Left forelimb (tissue), 1 donor: ENCODE measurements at regions not wholly inside any gene's neighbourhood (a gene's known extent, or its start where the extent isn't known, plus 50 kb on each side); places are given as distances from the start of the nearest gene placed in this dataset.
A peak's percentile ranks its signal among the peaks of the same experiment; 100 is the strongest.

Experiments
- DNase-seq: peaks from one replicate; pipeline ENCODE4 v3.0.0-alpha.2; 2018; ENCODE audit warnings: low spot score

DNA sequence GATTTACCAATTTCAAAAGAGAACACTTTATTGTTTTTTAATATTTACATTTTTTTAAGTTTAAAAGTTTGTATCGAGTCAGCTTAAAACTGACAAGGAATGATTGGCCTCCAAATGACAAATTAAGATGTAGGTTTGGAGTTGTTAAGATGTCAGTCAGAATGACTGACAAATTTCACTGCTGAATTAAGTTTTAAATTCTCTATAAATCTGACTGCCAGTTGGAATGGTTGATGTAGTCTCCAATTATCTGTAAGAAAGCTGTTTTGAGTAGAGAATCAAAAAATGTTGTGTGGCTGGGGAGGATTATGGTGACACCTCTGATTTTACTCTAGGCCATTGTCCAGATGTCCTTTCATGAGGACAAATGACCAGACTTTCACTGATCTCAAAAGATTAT lies 165.3 kb upstream of the CDH20 start:
- DNase-seq, result no peak

- DNase-seq, result no peak
Observed at GRCh38 chr18:61169386-61169785, 163.8 kb upstream of the CDH20 start.

DNA sequence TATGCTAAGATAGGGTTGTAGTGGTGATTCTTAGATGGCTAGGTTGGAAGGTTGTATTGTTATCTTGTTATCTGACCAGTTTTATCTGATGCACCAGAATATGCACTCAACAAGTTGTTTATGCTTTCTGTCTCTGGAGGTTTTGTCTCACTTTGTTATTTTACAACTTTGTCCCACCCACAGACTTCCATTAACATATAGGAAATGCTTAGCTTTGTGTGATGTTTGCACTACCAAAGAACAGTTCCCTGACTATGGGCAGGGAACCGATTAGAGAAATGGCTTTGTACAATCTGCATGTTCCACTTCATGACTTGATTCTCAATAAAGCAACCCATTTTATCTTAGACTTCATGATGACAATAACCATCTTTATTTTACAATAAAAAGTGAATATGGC lies 160.6 kb upstream of the CDH20 start:
- no peak for DNase-seq

DNA sequence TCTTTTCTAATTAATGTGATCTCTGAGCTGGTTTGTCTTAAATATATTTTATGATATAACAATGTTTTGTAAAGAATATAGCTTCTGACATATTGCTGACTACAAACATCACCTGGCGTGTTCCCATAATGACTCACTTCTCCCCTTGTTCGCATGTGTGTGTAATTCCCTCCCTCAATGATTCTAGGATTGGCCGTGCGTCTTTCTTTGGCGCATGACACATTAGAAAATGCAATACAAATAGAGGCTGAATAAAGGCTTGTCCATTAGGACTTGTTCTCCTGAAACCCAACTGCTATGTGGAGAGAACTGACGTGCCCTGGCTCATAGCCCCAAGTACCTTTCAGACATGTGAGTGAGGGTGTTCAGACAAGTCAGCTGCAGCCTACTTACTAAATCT lies 159.7 kb upstream of the CDH20 start:
- no peak for DNase-seq

DNA sequence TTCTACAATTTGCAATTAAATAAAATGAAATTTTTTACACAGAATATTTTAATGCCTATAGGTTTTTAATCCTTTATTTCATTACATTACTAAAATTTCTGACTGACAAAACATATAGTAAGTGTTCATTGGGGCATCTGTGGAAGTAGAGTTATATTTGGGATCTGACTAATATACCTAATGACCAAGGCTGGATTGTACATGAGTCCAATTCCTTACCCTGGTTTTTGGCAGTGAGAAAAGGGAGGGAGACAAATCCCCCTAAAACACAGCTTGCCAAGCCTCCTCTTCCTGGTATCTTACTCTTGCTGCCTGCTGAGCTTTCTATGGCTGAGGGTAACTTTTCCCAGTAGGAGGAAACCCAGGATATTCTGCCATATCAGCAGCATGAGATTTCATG lies 149.4 kb upstream of the CDH20 start:
- no peak for DNase-seq

GRCh38 chr18:61187971-61188370 lies 145.3 kb upstream of the CDH20 start:
- DNase-seq, result no peak

DNA sequence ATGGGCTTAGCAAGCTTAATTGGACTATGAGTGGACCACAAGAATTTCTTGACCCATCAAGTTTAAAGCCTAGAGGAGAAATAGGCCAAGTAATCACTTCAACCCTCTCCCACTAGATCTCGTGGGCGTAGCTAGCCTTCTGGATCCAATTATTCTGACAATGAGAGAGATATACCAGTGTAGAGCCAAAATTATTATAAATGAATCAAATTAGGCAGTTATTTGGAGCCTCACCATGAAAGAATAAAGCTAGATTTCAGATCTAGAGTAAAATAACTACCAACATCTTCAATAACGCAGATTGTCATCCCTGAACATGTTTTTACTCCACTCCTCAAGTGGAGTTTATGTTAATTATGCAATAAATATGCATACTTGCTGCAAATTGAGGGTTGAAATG lies 143.9 kb upstream of the CDH20 start:
- DNase-seq, result no peak

- no peak for DNase-seq
Observed at GRCh38 chr18:61194726-61195125, 138.5 kb upstream of the CDH20 start.

DNA sequence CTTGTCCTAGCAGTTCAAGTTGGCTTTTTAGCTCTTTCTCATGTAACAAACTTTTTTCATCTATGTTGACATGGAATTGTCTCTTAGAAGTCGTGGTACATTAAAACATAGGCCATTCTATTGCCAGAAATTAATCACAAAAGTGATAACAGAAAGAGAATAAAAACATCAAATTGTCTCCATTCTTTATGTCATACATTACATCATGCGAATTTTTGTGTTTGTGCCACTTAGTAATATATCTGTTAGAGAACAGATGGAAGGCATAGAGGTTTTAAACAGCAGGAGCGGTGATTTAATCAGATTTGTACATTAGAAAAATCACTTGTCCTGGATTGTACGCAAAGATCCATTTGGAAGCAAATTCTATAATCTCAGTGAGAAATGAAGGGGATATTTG lies 136.5 kb upstream of the CDH20 start:
- DNase-seq, result no peak

DNA sequence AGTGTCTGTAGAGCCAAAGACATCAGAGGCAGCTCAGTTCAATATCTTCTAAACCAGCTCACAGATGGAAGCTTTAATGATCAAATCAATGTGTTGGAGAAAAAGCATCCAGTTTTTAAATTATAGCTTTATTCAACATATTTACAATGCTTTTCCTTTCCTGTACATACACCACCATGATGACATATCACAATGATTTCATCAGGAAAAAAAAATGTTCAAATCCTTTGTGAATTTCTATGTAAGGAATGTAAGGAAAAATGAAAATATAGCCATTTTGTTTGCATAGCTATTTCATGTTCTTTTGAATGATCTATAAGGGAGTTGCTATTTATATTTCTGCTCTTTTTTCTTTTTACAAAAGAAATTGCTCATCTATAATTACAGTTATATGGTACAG lies 134.7 kb upstream of the CDH20 start:
- no peak for DNase-seq

- DNase-seq, result no peak
Observed at GRCh38 chr18:61199171-61199848, 133.9 kb upstream of the CDH20 start.

DNA sequence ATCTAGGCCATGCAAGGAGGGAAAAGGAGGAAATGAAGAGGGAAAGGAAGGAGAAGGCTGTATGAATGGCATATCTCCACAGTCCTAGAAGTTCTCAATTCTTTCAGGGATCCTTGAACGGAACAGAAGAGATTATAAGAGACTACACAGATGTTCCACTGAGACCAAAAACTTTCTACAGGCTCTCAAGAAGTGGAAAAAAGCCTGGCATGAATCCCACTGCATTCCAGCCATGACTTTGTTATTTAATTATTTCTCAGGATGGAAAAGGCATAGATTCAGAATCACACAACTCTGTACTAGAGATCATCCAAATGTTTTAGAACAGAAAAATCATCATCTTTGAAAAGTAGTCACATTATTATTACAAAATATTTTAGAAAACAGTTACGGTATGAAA lies 131.7 kb upstream of the CDH20 start:
- DNase-seq, result no peak

- no peak for DNase-seq
Observed at GRCh38 chr18:61203151-61203550, 130.1 kb upstream of the CDH20 start.

DNA sequence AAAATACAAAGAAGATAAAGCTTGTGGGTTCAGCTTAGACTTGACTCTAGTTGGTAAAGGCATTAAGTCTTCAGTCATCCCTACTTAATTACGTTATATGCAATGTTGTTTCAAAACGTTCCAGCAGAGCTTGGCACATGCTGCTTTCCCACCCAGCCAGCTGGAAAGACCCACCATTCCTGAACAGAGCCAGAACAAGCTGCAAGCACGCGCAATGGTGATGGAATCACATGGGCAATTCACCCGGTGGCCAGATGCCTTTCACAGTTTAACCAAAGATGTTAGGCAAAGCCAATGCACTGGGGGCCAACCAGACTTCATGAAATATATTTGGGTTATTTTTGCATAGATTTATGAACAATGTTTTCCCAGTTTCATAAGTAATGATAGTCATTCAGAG lies 123.4 kb upstream of the CDH20 start:
- DNase-seq, result peak; percentile 70

DNA sequence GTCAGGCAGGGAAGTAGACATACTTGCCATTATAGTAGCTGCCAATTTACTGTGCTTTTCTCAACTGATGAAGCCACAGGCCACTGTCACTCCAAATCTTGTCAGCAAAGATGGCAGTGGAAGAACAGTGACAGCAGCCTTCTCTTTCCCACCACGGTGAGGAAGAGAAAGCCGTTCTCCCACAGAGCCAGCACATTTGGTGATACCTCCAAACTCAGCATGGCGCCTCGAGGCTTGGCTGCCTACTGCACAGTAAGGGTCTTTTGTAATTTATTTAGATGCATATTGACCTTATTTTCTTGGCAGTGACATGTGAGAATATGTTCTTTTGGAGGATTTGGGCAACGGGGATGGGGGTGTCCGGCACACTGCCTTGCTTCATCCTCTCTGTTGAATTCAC lies 117.2 kb upstream of the CDH20 start:
- DNase-seq, result no peak

DNA sequence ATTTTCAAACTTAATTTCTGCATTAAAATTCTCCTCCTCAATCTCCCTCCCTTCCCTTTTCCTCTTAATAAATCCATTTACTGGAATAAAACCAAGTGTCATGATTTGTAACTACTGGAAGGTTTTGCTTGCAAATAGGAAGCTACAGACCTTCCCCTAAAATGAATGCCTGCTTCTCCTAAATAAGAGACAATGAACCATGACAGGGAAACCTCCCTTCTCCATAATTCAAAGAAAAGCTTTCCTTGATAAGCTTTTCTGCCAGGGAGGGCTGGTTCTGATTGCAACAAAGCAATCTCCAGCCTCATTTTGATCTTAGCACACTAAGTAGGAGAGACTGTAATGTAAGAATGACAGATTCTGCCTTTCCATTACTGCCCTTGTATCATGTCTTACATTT lies 111.0 kb upstream of the CDH20 start:
- no peak for DNase-seq

- DNase-seq, result no peak
Observed at GRCh38 chr18:61225336-61225735, 107.9 kb upstream of the CDH20 start.

- DNase-seq, result no peak
Observed at GRCh38 chr18:61236356-61237057, 96.7 kb upstream of the CDH20 start.

GRCh38 chr18:61237529-61237928 lies 95.7 kb upstream of the CDH20 start:
- no peak for DNase-seq

DNA sequence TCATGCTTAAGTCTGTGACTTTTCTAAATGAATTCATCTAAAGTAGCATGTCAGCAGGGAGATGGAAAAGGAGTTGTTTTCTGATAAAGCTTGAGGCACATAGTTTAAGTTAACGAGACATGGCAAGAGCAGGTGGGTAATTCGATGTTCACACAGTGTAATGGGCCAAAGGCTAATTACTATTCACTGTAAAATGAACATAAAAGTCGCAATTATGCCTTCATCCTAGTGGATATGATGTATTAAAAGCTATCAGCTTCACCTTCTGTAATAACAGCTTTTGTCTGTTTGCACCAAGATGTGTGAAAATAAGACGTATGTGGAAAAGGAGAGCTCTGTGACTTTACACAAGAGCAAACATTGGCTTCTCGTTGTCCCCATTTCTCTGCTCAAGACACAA lies 94.2 kb upstream of the CDH20 start:
- no peak for DNase-seq

- no peak for DNase-seq
Observed at GRCh38 chr18:61241260-61241853, 91.9 kb upstream of the CDH20 start.

- DNase-seq, result no peak
Observed at GRCh38 chr18:61244632-61245031, 88.6 kb upstream of the CDH20 start.

- no peak for DNase-seq
Observed at GRCh38 chr18:61245276-61245675, 88.0 kb upstream of the CDH20 start.

GRCh38 chr18:61248589-61248988 lies 84.6 kb upstream of the CDH20 start:
- DNase-seq, result no peak
